ENCODE measurements at regions not wholly inside any gene's neighbourhood (a gene's known extent, or its start where the extent isn't known, plus 50 kb on each side); places are given as distances from the start of the nearest gene placed in this dataset.
A peak's percentile ranks its signal among the peaks of the same experiment; 100 is the strongest.
"Not testable (repeated sequence)": the region's sequence is repeated elsewhere in the genome, so short reads cannot be mapped to it uniquely, and the experiment has no call there.

DNA sequence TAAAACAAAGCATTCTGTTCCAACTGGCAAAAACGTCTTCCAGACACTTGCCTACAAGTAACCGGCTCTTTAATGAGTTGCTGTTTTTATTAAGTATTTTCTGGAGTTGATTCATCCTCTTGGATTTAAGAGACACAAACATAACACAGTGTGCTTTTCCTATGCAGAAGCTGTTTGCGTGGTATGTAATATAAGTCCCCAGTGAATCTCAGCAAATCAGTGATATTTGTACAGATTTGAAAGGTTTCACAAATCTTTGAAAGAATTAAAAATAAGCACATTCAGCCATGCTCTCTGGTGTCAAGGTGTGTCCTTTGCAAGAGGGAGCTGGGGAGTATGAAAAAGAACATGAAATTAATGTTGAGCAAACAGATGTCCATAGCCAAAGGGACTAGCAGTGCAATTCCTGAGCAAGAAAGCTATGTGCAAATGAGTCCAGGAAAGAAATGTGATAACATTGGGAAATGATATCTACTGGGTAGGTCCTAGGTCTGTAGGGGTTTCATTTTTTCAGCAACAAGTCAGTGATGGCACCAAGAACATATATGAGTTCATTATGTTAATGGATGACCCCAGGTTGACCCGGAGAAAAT lies 170.1 kb upstream of the PHACTR1 start:
- DNase-seq (ENCODE audit: low read depth), result no peak

- peak; percentile 58 for DNase-seq (ENCODE audit: low read depth)
Observed at GRCh38 chr6:12548526-12548925, 168.0 kb upstream of the PHACTR1 start.

DNA sequence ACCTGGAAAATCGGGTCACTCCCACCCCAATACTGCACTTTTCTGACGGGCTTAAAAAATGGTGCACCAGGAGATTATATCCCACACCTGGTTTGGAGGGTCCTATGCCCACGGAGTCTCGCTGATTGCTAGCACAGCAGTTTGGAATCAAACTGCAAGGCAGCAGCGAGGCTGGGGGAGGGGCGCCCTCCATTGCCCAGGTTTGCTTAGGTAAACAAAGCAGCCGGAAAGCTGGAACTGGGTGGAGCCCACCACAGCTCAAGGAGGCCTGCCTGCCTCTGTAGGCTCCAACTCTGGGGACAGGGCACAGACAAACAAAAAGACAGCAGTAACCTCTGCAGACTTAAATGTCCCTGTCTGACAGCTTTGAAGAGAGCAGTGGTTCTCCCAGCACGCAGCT lies 167.1 kb upstream of the PHACTR1 start:
- DNase-seq (ENCODE audit: low read depth), result not testable (repeated sequence)

DNA sequence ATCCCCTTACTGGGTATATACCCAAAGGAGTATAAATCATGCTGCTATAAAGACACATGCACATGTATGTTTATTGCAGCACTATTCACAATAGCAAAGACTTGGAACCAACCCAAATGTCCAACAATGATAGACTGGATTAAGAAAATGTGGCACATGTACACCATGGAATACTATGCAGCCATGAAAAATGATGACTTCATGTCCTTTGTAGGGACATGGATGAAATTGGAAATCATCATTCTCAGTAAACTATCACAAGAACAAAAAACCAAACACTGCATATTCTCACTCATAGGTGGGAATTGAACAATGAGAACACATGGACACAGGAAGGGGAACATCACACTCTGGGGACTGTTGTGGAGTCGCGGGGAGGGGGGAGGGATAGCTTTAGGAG lies 161.7 kb upstream of the PHACTR1 start:
- DNase-seq (ENCODE audit: low read depth), result not testable (repeated sequence)

- DNase-seq (ENCODE audit: low read depth), result peak; percentile 57
Observed at GRCh38 chr6:12555267-12555666, 161.3 kb upstream of the PHACTR1 start.

- DNase-seq (ENCODE audit: low read depth), result no peak
Observed at GRCh38 chr6:12555781-12556180, 160.8 kb upstream of the PHACTR1 start.

- DNase-seq (ENCODE audit: low read depth), result no peak
Observed at GRCh38 chr6:12557765-12558164, 158.8 kb upstream of the PHACTR1 start.

DNA sequence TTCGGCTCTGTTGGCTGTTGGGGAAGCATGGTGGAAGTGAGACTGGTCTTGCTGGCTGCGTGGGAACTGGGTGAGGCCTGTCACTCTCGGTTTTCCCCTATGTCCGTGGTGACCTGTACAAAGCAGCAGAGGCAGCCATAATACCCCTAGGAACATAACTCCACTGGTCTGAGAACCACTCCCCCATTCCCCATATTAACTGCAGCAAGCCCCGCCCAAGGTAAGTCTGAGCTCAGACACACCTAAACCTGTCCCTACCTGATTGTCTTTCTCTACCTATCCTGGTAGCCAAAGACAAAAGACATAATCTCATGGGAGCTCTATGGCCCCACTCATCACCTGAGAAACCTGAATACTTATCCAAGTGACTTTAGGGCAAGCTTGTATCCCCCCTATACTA lies 156.3 kb upstream of the PHACTR1 start:
- DNase-seq (ENCODE audit: low read depth), result no peak

DNA sequence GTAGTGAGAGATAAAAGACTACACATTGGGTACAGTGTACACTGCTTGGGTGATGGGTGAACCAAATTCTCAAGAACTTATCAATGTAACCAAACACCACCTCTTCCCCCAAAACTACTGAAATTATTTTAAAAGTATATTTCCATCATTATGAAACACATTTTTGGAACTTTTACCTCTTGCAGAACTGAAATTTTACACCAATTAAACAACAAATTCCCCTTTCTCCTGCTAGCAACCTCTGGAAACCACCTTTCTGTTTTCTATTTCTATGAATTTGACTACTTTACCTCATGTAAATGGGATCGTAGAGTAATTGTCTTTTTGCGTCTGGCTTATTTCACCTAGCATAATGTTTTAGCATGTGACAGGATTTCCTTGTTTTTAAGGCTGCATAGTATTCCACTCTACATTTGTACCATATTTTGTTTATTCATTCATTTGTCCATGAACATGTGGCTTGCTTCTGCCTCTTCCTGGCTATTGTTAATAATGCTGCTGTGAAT lies 149.9 kb upstream of the PHACTR1 start:
- DNase-seq (ENCODE audit: low read depth), result no peak

- DNase-seq (ENCODE audit: low read depth), result no peak
Observed at GRCh38 chr6:12567682-12568081, 148.9 kb upstream of the PHACTR1 start.

GRCh38 chr6:12569646-12570045 lies 146.9 kb upstream of the PHACTR1 start:
- DNase-seq (ENCODE audit: low read depth), result no peak

GRCh38 chr6:12570461-12571030 lies 146.0 kb upstream of the PHACTR1 start:
- DNase-seq (ENCODE audit: low read depth), result peak; percentile 45

- peak; percentile 49 for DNase-seq (ENCODE audit: low read depth)
Observed at GRCh38 chr6:12572896-12573827, 143.4 kb upstream of the PHACTR1 start.

- DNase-seq (ENCODE audit: low read depth), result no peak
Observed at GRCh38 chr6:12575961-12576360, 140.6 kb upstream of the PHACTR1 start.

GRCh38 chr6:12576389-12576788 lies 140.2 kb upstream of the PHACTR1 start:
- no peak for DNase-seq (ENCODE audit: low read depth)

GRCh38 chr6:12577124-12577850 lies 139.3 kb upstream of the PHACTR1 start:
- DNase-seq (ENCODE audit: low read depth), result no peak

GRCh38 chr6:12578097-12578496 lies 138.5 kb upstream of the PHACTR1 start:
- no peak for DNase-seq (ENCODE audit: low read depth)

DNA sequence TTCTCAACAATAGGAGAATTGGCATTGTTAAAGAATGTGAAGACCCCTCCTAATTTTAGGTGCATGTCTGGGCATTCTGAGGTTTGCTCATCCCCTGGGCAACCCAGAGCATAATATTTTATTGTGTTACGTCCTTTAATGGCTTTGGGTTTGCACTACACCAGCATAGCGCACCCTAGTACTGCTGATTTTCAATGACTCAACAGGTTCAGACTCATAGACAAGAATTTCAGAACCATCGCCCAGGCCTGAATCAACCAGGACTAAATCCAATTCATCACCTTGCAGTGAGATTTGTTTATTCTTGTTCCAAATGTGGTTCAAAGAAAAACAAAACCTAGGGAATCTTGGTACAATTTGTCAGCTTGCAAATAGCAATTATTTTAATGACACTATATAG lies 137.8 kb upstream of the PHACTR1 start:
- no peak for DNase-seq (ENCODE audit: low read depth)

DNA sequence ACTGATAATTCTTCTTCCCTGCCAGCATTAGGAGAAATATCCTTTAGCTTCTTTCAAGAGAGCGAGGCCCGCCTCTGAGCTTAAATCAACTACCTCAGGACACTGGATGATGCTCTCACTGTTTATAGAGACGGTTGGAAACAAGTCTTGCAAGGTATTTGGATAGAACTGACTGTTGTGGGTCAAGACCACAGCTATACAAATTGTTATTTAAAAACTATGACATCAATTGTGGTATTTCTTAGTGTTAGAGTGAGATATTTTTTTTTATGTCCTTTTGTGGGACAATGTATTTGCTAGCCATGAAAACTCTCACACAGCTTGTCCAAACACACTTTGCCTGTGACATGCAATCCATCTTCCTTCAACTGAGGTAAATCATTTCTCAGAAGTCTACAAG lies 136.3 kb upstream of the PHACTR1 start:
- no peak for DNase-seq (ENCODE audit: low read depth)

GRCh38 chr6:12582421-12583110 lies 134.0 kb upstream of the PHACTR1 start:
- no peak for DNase-seq (ENCODE audit: low read depth)

- no peak for DNase-seq (ENCODE audit: low read depth)
Observed at GRCh38 chr6:12584631-12585405, 131.7 kb upstream of the PHACTR1 start.

All from GM04504 (cell line).